Osteoblast (primary cell): ENCODE measurements at regions not wholly inside any gene's neighbourhood (a gene's known extent, or its start where the extent isn't known, plus 50 kb on each side); places are given as distances from the start of the nearest gene placed in this dataset.
A peak's percentile ranks its signal among the peaks of the same experiment; 100 is the strongest.

ENCODE experiments used
- DNase-seq: peaks from one replicate; pipeline ENCODE4 v3.0.0; 2011; ENCODE audit warnings: low spot score, mixed read lengths; ENCODE audit not compliant: insufficient read length; ENCODE audit errors: missing footprints
- H2AFZ ChIP-seq: 2 replicates; pipeline ENCODE4 v1.6.0; 2011; ENCODE audit warnings: mild to moderate bottlenecking, low read length
- H3K27ac ChIP-seq: 2 replicates; pipeline ENCODE4 v1.5.1; 2011; ENCODE audit warnings: mild to moderate bottlenecking, low read depth, low read length, moderate library complexity
- H3K27me3 ChIP-seq: 2 replicates; pipeline ENCODE4 v1.6.0; 2012; ENCODE audit warnings: mild to moderate bottlenecking, control low read depth, inconsistent platforms, low read length, moderate library complexity; ENCODE audit not compliant: insufficient read depth
- H3K36me3 ChIP-seq: 2 replicates; pipeline ENCODE4 v1.5.1; 2011; ENCODE audit warnings: mild to moderate bottlenecking, low read length, control low read depth, moderate library complexity; ENCODE audit not compliant: insufficient read depth
- H3K4me1 ChIP-seq: 2 replicates; pipeline ENCODE4 v1.5.1; 2011; ENCODE audit warnings: mild to moderate bottlenecking, low read length, control low read depth, moderate library complexity; ENCODE audit not compliant: insufficient read depth
- H3K4me2 ChIP-seq: 2 replicates; pipeline ENCODE4 v1.6.0; 2011; ENCODE audit warnings: mild to moderate bottlenecking, low read length; ENCODE audit not compliant: insufficient read depth
- H3K4me3 ChIP-seq: fragments of 200-600 bp; sonication (generic); 3 replicates; pipeline ENCODE4 v1.5.1; 2012; ENCODE audit warnings: mild to moderate bottlenecking, low read length, inconsistent platforms; ENCODE audit not compliant: insufficient read depth
- H3K79me2 ChIP-seq: 2 replicates; pipeline ENCODE4 v1.6.0; 2012; ENCODE audit warnings: mild to moderate bottlenecking, low read length, control low read depth, inconsistent platforms; ENCODE audit not compliant: insufficient read depth
- H3K9me3 ChIP-seq: 2 replicates; pipeline ENCODE4 v1.5.1; 2011; ENCODE audit warnings: low read depth, low read length, control low read depth
- H4K20me1 ChIP-seq: 2 replicates; pipeline ENCODE4 v1.6.0; 2012; ENCODE audit warnings: mild to moderate bottlenecking, low read length, control low read depth; ENCODE audit not compliant: insufficient read depth
- TF ChIP-seq, protein P1 (sequence below): IDR thresholded peaks from 2 replicates; pipeline ENCODE4 v1.5.1; 2011; ENCODE audit warnings: mild to moderate bottlenecking, low read depth, low read length, moderate library complexity; ENCODE audit errors: extremely low read depth

DNA sequence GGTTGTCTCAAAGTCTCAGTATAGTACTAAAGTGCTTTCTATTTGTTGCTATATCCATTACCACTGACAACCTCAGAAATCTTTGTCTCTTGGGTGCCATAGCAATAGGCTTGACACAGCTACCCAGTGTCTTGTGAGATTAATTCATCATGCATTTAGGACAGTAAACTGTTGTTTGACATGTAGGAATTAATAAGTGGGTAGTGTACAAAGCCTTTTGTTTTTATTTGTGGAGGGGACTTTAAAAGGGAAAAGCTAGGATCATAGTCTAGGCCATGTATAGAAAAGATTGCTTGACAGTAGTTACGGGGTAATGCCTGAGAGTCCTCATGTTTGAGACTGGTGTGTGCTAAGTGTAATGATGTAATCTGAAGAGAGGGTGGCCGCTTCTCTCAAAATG is 102.6 kb upstream of the AGR3 start:
- Histone ChIP-seq H3K79me2 (no peaks in the 10 kb centered on the region), H3K9me3 (no peaks in the 10 kb centered on the region), H2AFZ (no peak overlapping the region), H3K36me3 (no peaks in the 10 kb centered on the region), H3K4me1 (peaks cover 6% of the 10 kb centered on the region), H3K27ac (no peak overlapping the region), H3K4me2 (no peak overlapping the region), H3K27me3 (no peaks in the 10 kb centered on the region), H4K20me1 (no peaks in the 10 kb centered on the region), H3K4me3 (no peak overlapping the region)
- no peak for DNase-seq
- TF ChIP-seq, protein P1, sequence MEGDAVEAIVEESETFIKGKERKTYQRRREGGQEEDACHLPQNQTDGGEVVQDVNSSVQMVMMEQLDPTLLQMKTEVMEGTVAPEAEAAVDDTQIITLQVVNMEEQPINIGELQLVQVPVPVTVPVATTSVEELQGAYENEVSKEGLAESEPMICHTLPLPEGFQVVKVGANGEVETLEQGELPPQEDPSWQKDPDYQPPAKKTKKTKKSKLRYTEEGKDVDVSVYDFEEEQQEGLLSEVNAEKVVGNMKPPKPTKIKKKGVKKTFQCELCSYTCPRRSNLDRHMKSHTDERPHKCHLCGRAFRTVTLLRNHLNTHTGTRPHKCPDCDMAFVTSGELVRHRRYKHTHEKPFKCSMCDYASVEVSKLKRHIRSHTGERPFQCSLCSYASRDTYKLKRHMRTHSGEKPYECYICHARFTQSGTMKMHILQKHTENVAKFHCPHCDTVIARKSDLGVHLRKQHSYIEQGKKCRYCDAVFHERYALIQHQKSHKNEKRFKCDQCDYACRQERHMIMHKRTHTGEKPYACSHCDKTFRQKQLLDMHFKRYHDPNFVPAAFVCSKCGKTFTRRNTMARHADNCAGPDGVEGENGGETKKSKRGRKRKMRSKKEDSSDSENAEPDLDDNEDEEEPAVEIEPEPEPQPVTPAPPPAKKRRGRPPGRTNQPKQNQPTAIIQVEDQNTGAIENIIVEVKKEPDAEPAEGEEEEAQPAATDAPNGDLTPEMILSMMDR: no peak

DNA sequence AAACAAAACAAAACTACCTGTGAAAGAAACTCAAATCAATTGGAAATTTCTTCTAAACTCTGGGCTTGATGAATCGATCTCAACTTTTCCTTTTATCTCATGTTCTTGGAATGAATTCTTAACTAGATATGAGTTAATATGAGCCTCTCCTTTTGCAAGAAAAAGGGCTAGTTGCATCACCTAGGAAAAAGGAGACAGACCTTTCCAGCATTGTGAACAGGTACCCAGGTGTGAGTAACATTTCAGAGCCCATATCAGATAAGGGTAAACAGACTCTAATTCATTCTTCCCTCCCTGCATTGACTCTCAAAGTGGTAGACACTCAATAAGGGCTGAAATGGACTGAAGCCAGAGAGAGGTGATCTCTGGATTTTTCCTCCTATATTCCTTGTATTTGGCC is 103.8 kb upstream of the AGR3 start:
- H3K27ac ChIP-seq: no peak overlapping the region
- TF ChIP-seq, protein P1: no peak
- DNase-seq: no peak
- no peak overlapping the region for H2AFZ ChIP-seq
- no peak overlapping the region for H3K4me2 ChIP-seq
- H3K36me3 ChIP-seq: no peaks in the 10 kb centered on the region
- no peaks in the 10 kb centered on the region for H3K27me3 ChIP-seq
- H3K4me1 ChIP-seq: peaks cover 16% of the 10 kb centered on the region
- H3K79me2 ChIP-seq: no peaks in the 10 kb centered on the region
- H3K9me3 ChIP-seq: no peaks in the 10 kb centered on the region
- no peaks in the 10 kb centered on the region for H4K20me1 ChIP-seq
- H3K4me3 ChIP-seq: no peak overlapping the region

DNA sequence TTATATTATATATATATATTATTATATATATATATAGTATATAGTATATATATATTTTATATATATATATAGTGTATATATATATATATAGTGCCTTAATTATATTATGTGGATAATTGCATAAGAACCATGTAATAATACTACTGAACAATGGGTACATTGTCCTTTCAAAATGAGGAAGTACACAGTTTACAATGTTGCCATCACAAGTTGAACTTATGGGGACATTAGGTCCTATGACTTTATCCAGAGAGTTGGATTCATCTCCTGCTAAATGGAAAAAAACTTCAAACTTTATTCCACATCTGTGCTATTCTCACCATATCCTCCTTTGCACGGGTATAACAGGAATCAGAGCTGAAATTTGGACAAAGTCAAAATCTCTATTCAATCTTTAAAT is 105.0 kb upstream of the AGR3 start:
- no peaks in the 10 kb centered on the region for H4K20me1 ChIP-seq
- no peak overlapping the region for H3K27ac ChIP-seq
- H3K4me2 ChIP-seq: no peak overlapping the region
- H3K9me3 ChIP-seq: no peaks in the 10 kb centered on the region
- H3K36me3 ChIP-seq: no peaks in the 10 kb centered on the region
- H3K79me2 ChIP-seq: no peaks in the 10 kb centered on the region
- peaks cover 17% of the 10 kb centered on the region for H3K4me1 ChIP-seq
- no peak overlapping the region for H2AFZ ChIP-seq
- H3K4me3 ChIP-seq: no peak overlapping the region
- no peak for DNase-seq
- TF ChIP-seq, protein P1: no peak
- H3K27me3 ChIP-seq: no peaks in the 10 kb centered on the region

DNA sequence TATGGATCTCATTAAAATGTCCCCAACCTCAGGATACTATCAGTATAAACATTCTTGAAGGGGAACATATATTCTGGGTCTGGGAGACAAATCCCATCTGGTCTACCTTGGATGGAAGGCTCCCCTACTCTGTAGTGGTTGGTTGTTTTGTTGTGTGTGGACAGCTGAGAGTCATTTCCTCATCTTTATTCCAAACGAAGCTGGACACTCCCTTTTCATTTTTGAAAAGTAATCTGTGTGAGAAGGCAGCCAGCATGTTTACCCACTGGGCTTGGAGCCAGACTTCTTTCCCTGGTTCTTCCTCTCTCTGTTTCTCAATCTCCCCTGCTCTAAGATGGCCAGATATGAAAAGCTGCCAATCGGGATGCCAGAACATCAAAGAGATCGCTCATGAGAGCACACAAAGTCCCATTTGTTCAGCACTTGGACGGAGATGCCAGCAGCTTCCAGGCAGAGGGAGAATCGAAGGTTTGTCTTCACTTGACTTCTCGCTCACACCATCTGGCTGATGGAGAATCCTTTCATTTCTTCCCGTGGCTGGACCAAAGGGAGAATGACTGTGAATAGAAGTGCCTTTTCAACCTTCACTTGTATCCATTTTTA is 108.1 kb upstream of the AGR3 start:
- H3K27ac ChIP-seq: peak overlapping the region; percentile 57

More for the DNA sequence above, 108.1 kb upstream of the AGR3 start:
- Histone ChIP-seq H3K4me2 (peak overlapping the region; percentile 82), H3K27me3 (no peaks in the 10 kb centered on the region), H3K9me3 (no peaks in the 10 kb centered on the region), H3K4me1 (peaks cover 13% of the 10 kb centered on the region), H3K4me3 (peak overlapping the region; percentile 66), H2AFZ (peak overlapping the region; percentile 73), H3K79me2 (no peaks in the 10 kb centered on the region), H4K20me1 (no peaks in the 10 kb centered on the region), H3K36me3 (no peaks in the 10 kb centered on the region)
- DNase-seq: peak; percentile 49
- TF ChIP-seq, protein P1: no peak
